Subcutaneous abdominal adipose tissue (tissue), 5 donors: ENCODE measurements at regions not wholly inside any gene's neighbourhood (a gene's known extent, or its start where the extent isn't known, plus 50 kb on each side); places are given as distances from the start of the nearest gene placed in this dataset.

Experiments
- H3K27ac ChIP-seq: one replicate; pipeline ENCODE4 v1.7.0; 2013; ENCODE audit warnings: low read depth, mild to moderate bottlenecking, inconsistent platforms, low read length, moderate library complexity
- H3K27me3 ChIP-seq, 5 donors: one replicate each; pipeline ENCODE4 v1.7.0; 2013; ENCODE audit warnings: low read length in 5 of 5, inconsistent platforms in 1 of 5; ENCODE audit not compliant: control insufficient read depth in 5 of 5, insufficient read depth in 4 of 5
- H3K36me3 ChIP-seq, 5 donors: one replicate each; pipeline ENCODE4 v1.7.0; 2013; ENCODE audit warnings: low read length in 5 of 5; ENCODE audit not compliant: control insufficient read depth in 5 of 5, insufficient read depth in 5 of 5
- H3K4me1 ChIP-seq, 5 donors: one replicate each; pipeline ENCODE4 v1.7.0; 2013; ENCODE audit warnings: low read length in 5 of 5, mild to moderate bottlenecking in 3 of 5, moderate library complexity in 1 of 5; ENCODE audit not compliant: control insufficient read depth in 5 of 5, insufficient read depth in 5 of 5
- H3K4me3 ChIP-seq, 5 donors: one replicate each; pipeline ENCODE4 v1.7.0; 2013; ENCODE audit warnings: low read length in 5 of 5, low read depth in 1 of 5
- H3K9ac ChIP-seq, 5 donors: one replicate each; pipeline ENCODE4 v1.7.0; 2013; ENCODE audit warnings: low read length in 5 of 5, mild to moderate bottlenecking in 4 of 5, moderate library complexity in 3 of 5
- H3K9me3 ChIP-seq, 5 donors: one replicate each; pipeline ENCODE4 v1.7.0; 2013; ENCODE audit warnings: low read length in 5 of 5; ENCODE audit not compliant: control insufficient read depth in 5 of 5
- donor health status: healthy.
- donor health status: healthy.
- donor health status: healthy.
- donor health status: healthy.
- donor health status: healthy.

- H3K4me1 ChIP-seq = no peaks in the 10 kb centered on the region
Observed at GRCh38 chr9:100914266-100914665, 114.3 kb upstream of the PLPPR1 start.

GRCh38 chr9:100919506-100919905 lies 109.0 kb upstream of the PLPPR1 start:
- Histone ChIP-seq H3K9ac (no peak overlapping the region), H3K4me3 (no peak overlapping the region), H3K4me1 (no peaks in the 10 kb centered on the region), H3K9me3 (no peaks in the 10 kb centered on the region), H3K27me3 (no peaks in the 10 kb centered on the region), H3K36me3 (no peaks in the 10 kb centered on the region), H3K27ac (no peak overlapping the region)

More at GRCh38 chr9:100914266-100914665, 114.3 kb upstream of the PLPPR1 start:
- Histone ChIP-seq H3K9me3 (no peaks in the 10 kb centered on the region), H3K4me3 (no peak overlapping the region), H3K27ac (no peak overlapping the region), H3K36me3 (no peaks in the 10 kb centered on the region), H3K9ac (no peak overlapping the region), H3K27me3 (no peaks in the 10 kb centered on the region)

- Histone ChIP-seq H3K4me3 (no peak overlapping the region), H3K4me1 (no peaks in the 10 kb centered on the region), H3K27me3 (no peaks in the 10 kb centered on the region), H3K27ac (no peak overlapping the region), H3K36me3 (no peaks in the 10 kb centered on the region), H3K9me3 (no peaks in the 10 kb centered on the region), H3K9ac (no peak overlapping the region)
Observed at GRCh38 chr9:100926366-100926765, 102.2 kb upstream of the PLPPR1 start.

GRCh38 chr9:100927763-100928162 lies 100.8 kb upstream of the PLPPR1 start:
- Histone ChIP-seq H3K9ac (no peak overlapping the region), H3K4me1 (no peaks in the 10 kb centered on the region), H3K9me3 (peaks cover 0 to 2% (median 0%) of the 10 kb centered on the region in 5 donors), H3K27ac (no peak overlapping the region), H3K27me3 (no peaks in the 10 kb centered on the region), H3K36me3 (no peaks in the 10 kb centered on the region), H3K4me3 (no peak overlapping the region)

- no peak overlapping the region for H3K9ac ChIP-seq
- peaks cover 0 to 6% (median 0%) of the 10 kb centered on the region in 5 donors for H3K9me3 ChIP-seq
- peaks cover 0 to 4% (median 0%) of the 10 kb centered on the region in 5 donors for H3K27me3 ChIP-seq
- H3K36me3 ChIP-seq = no peaks in the 10 kb centered on the region
- H3K4me3 ChIP-seq = no peak overlapping the region
- H3K27ac ChIP-seq = no peak overlapping the region
- no peaks in the 10 kb centered on the region for H3K4me1 ChIP-seq
Observed at GRCh38 chr9:100933656-100934055, 94.9 kb upstream of the PLPPR1 start.

GRCh38 chr9:100937382-100937781 lies 91.1 kb upstream of the PLPPR1 start:
- Histone ChIP-seq H3K4me3 (no peak overlapping the region), H3K36me3 (no peaks in the 10 kb centered on the region), H3K4me1 (no peaks in the 10 kb centered on the region), H3K27ac (no peak overlapping the region), H3K9ac (no peak overlapping the region), H3K9me3 (peaks cover 0 to 4% (median 0%) of the 10 kb centered on the region in 5 donors), H3K27me3 (peaks cover 0 to 4% (median 0%) of the 10 kb centered on the region in 5 donors)

- H3K27me3 ChIP-seq = peaks cover 0 to 4% (median 0%) of the 10 kb centered on the region in 5 donors
- H3K4me3 ChIP-seq = no peak overlapping the region
- no peak overlapping the region for H3K9ac ChIP-seq
- H3K27ac ChIP-seq = no peak overlapping the region
- no peaks in the 10 kb centered on the region for H3K36me3 ChIP-seq
- H3K4me1 ChIP-seq = no peaks in the 10 kb centered on the region
- H3K9me3 ChIP-seq = peaks cover 0 to 4% (median 0%) of the 10 kb centered on the region in 5 donors
Observed at GRCh38 chr9:100938507-100938906, 90.0 kb upstream of the PLPPR1 start.

- H3K9me3 ChIP-seq = peaks cover 0 to 4% (median 0%) of the 10 kb centered on the region in 5 donors
- H3K4me3 ChIP-seq = no peak overlapping the region
- no peaks in the 10 kb centered on the region for H3K36me3 ChIP-seq
- no peak overlapping the region for H3K27ac ChIP-seq
- H3K4me1 ChIP-seq = no peaks in the 10 kb centered on the region
- no peak overlapping the region for H3K9ac ChIP-seq
- H3K27me3 ChIP-seq = peaks cover 0 to 4% (median 0%) of the 10 kb centered on the region in 5 donors
Observed at GRCh38 chr9:100939636-100940035, 88.9 kb upstream of the PLPPR1 start.

- Histone ChIP-seq H3K4me1 (no peaks in the 10 kb centered on the region), H3K36me3 (no peaks in the 10 kb centered on the region), H3K27me3 (no peaks in the 10 kb centered on the region), H3K9ac (no peak overlapping the region), H3K9me3 (no peaks in the 10 kb centered on the region), H3K4me3 (no peak overlapping the region), H3K27ac (no peak overlapping the region)
Observed at GRCh38 chr9:100959226-100959625, 69.3 kb upstream of the PLPPR1 start.
